ENCODE measurements at regions not wholly inside any gene's neighbourhood (a gene's known extent, or its start where the extent isn't known, plus 50 kb on each side); places are given as distances from the start of the nearest gene placed in this dataset.

DNA sequence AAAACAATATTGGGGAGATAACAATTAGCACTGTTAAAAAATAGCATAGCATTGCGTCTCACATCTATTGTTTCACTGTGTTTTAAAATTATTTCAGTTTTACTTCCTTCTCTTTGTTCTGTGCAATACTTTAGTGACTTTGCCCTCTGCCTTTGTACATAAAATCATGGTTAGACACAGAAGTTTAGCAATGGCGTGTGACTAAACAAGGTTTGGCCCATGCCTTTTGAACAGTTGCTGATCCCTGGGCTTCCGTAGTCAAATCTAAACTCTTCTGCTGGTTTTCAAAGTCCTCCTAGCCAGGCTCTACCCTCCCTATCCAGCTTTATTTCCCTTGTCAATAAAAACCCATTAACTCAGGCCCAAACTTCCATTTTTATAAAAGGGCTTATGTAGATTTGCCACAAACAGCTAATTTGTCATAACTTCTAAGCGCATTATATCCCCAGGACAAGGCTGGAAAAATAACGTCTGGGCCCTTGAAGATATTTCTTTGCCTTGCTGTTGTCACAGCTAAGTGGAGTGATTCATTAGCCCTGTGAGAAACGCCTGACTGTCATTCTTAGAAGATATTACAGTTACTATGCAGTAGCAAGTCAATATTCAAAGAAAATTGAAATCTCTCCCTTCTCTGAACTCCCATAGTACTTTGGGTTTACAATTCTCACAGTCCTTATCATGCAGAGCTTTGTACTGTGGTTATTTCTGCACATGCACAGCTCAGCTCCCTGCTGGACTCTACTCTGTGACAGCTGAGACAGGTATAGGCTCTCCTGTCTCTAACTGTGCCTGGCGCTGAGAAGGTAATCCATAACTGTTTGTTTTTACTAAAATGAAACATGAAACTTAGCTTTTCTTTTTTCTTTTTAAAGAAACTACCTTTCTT lies 123.4 kb upstream of the SLC24A5 start:
- TF ChIP-seq, protein P1, sequence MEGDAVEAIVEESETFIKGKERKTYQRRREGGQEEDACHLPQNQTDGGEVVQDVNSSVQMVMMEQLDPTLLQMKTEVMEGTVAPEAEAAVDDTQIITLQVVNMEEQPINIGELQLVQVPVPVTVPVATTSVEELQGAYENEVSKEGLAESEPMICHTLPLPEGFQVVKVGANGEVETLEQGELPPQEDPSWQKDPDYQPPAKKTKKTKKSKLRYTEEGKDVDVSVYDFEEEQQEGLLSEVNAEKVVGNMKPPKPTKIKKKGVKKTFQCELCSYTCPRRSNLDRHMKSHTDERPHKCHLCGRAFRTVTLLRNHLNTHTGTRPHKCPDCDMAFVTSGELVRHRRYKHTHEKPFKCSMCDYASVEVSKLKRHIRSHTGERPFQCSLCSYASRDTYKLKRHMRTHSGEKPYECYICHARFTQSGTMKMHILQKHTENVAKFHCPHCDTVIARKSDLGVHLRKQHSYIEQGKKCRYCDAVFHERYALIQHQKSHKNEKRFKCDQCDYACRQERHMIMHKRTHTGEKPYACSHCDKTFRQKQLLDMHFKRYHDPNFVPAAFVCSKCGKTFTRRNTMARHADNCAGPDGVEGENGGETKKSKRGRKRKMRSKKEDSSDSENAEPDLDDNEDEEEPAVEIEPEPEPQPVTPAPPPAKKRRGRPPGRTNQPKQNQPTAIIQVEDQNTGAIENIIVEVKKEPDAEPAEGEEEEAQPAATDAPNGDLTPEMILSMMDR (IDR thresholded peaks at IDR 0.05; ENCODE audit: extremely low read depth, low read depth, low read length) = no peak
- Histone ChIP-seq H4K20me1 (ENCODE audit: insufficient read depth, low read length) (no peaks in the 10 kb centered on the region), H3K36me3 (ENCODE audit: insufficient read depth, low read length) (no peaks in the 10 kb centered on the region), H3K4me3 (ENCODE audit: insufficient read depth, low read length) (no peak overlapping the region), H3K4me1 (ENCODE audit: insufficient read depth, low read length) (no peaks in the 10 kb centered on the region), H3K4me2 (ENCODE audit: insufficient read depth, low read length) (no peak overlapping the region), H3K79me2 (ENCODE audit: insufficient read depth, low read length) (no peaks in the 10 kb centered on the region), H2AFZ (ENCODE audit: low read length) (no peak overlapping the region), H3K27me3 (ENCODE audit: insufficient read depth, low read length) (no peaks in the 10 kb centered on the region), H3K27ac (ENCODE audit: low read depth, low read length) (no peak overlapping the region), H3K9me3 (ENCODE audit: low read depth, low read length) (no peaks in the 10 kb centered on the region)
- DNase-seq (ENCODE audit: insufficient read length, low spot score, missing footprints) = no peak

DNA sequence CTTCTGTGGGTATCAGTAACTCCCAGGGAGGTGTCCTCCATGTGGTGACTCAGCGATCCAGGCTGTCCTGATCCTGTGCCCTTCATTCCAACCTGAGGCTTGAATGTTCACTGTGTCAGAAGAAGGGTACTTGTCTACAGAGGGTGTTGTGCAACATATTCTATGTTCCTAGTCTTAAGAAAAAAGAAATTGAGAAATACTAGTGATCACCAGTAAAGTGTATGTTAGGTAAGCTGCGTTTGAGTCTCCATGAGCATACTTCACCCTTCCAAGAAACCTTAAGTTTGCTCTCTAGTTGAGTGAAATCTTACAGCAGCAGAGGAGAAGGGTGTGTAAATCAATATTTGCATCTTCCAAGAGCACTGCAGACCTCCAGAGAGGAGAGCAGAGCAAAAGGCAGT lies 122.2 kb upstream of the SLC24A5 start:
- H3K9me3 ChIP-seq (ENCODE audit: low read depth, low read length) = no peaks in the 10 kb centered on the region
- DNase-seq (ENCODE audit: insufficient read length, low spot score, missing footprints) = no peak
- no peaks in the 10 kb centered on the region for H4K20me1 ChIP-seq (ENCODE audit: insufficient read depth, low read length)
- H3K27ac ChIP-seq (ENCODE audit: low read depth, low read length) = no peak overlapping the region
- no peaks in the 10 kb centered on the region for H3K4me1 ChIP-seq (ENCODE audit: insufficient read depth, low read length)
- TF ChIP-seq, protein P1 (IDR thresholded peaks at IDR 0.05; ENCODE audit: extremely low read depth, low read depth, low read length) = no peak
- no peak overlapping the region for H3K4me2 ChIP-seq (ENCODE audit: insufficient read depth, low read length)
- no peaks in the 10 kb centered on the region for H3K27me3 ChIP-seq (ENCODE audit: insufficient read depth, low read length)
- no peaks in the 10 kb centered on the region for H3K36me3 ChIP-seq (ENCODE audit: insufficient read depth, low read length)
- H3K79me2 ChIP-seq (ENCODE audit: insufficient read depth, low read length) = no peaks in the 10 kb centered on the region
- no peak overlapping the region for H2AFZ ChIP-seq (ENCODE audit: low read length)
- no peak overlapping the region for H3K4me3 ChIP-seq (ENCODE audit: insufficient read depth, low read length)

DNA sequence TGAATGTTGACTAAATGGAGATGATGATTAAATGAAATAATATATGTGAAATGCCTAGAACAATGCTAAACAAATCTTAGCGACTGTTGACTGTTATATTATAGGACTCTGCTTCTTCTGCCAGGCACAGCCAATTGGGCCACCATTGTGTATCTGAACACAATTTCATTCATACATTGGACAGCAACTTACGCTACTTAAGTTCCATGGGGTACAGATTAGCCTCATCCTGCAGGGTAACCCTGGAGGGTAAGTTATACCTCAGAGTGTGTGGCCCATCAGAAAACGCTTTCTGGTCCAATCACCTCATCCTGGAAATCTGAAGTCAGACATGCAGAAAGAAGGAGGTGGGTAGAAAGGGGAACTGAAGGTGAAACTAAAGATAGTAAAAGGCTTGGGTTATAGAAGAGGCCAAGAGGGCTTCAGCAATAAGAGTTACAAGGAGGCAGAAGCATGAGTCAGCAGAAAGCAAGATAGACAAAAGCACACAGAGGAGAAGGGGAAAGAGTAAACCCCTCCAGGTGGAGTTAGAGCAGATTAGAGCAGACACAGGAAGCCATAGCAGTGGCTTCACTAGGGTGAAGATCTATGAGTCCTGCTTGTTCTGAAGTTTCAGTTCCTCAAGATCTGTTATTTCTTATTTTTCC lies 119.3 kb upstream of the SLC24A5 start:
- Histone ChIP-seq H4K20me1 (ENCODE audit: insufficient read depth, low read length) (no peaks in the 10 kb centered on the region), H3K9me3 (ENCODE audit: low read depth, low read length) (no peaks in the 10 kb centered on the region), H3K4me1 (ENCODE audit: insufficient read depth, low read length) (no peaks in the 10 kb centered on the region), H3K27ac (ENCODE audit: low read depth, low read length) (no peak overlapping the region), H3K4me3 (ENCODE audit: insufficient read depth, low read length) (no peak overlapping the region), H3K4me2 (ENCODE audit: insufficient read depth, low read length) (no peak overlapping the region), H3K79me2 (ENCODE audit: insufficient read depth, low read length) (no peaks in the 10 kb centered on the region), H3K27me3 (ENCODE audit: insufficient read depth, low read length) (no peaks in the 10 kb centered on the region), H2AFZ (ENCODE audit: low read length) (no peak overlapping the region), H3K36me3 (ENCODE audit: insufficient read depth, low read length) (no peaks in the 10 kb centered on the region)
- TF ChIP-seq, protein P1 (IDR thresholded peaks at IDR 0.05; ENCODE audit: extremely low read depth, low read depth, low read length) = no peak
- DNase-seq (ENCODE audit: insufficient read length, low spot score, missing footprints) = no peak

GRCh38 chr15:48002767-48003166 lies 118.0 kb upstream of the SLC24A5 start:
- Histone ChIP-seq H4K20me1 (ENCODE audit: insufficient read depth, low read length) (no peaks in the 10 kb centered on the region), H3K27ac (ENCODE audit: low read depth, low read length) (no peak overlapping the region), H3K27me3 (ENCODE audit: insufficient read depth, low read length) (no peaks in the 10 kb centered on the region), H3K79me2 (ENCODE audit: insufficient read depth, low read length) (no peaks in the 10 kb centered on the region), H2AFZ (ENCODE audit: low read length) (no peak overlapping the region), H3K36me3 (ENCODE audit: insufficient read depth, low read length) (no peaks in the 10 kb centered on the region), H3K9me3 (ENCODE audit: low read depth, low read length) (no peaks in the 10 kb centered on the region), H3K4me2 (ENCODE audit: insufficient read depth, low read length) (no peak overlapping the region), H3K4me3 (ENCODE audit: insufficient read depth, low read length) (no peak overlapping the region), H3K4me1 (ENCODE audit: insufficient read depth, low read length) (no peaks in the 10 kb centered on the region)
- TF ChIP-seq, protein P1 (IDR thresholded peaks at IDR 0.05; ENCODE audit: extremely low read depth, low read depth, low read length) = no peak
- DNase-seq (ENCODE audit: insufficient read length, low spot score, missing footprints) = no peak

Measured in osteoblast (primary cell).